ENCODE measurements at regions not wholly inside any gene's neighbourhood (a gene's known extent, or its start where the extent isn't known, plus 50 kb on each side); places are given as distances from the start of the nearest gene placed in this dataset.

- TF ChIP-seq CTCF (IDR thresholded peaks at IDR 0.05; ENCODE audit: poor library complexity): no peak
- TF ChIP-seq EZH2 (IDR thresholded peaks at IDR 0.05; ENCODE audit: borderline replicate concordance): no peak
Measured at GRCh38 chr21:10466200-10466599, 55.2 kb upstream of the TPTE start.

Measured in hepatocyte (in vitro differentiated cells).